DND-41 (cell line): ENCODE measurements at regions not wholly inside any gene's neighbourhood (a gene's known extent, or its start where the extent isn't known, plus 50 kb on each side); places are given as distances from the start of the nearest gene placed in this dataset.

Source experiments
- ATAC-seq: fragments of 200-7000 bp; cut with Tn5 transposase; 3 replicates; pipeline ENCODE4 v1.9.1; 2021; ENCODE audit warnings: low read depth; ENCODE audit not compliant: insufficient read depth
- DNase-seq: peaks from one replicate; pipeline ENCODE4 v3.0.0-alpha.2; 2020
- H2AFZ ChIP-seq: 2 replicates; pipeline ENCODE4 v1.6.0; 2012; ENCODE audit warnings: low read depth, low read length
- H3K27ac ChIP-seq: 2 replicates; pipeline ENCODE4 v1.5.1; 2012; ENCODE audit warnings: low read length, inconsistent platforms
- H3K27me3 ChIP-seq: fragments of 200-600 bp; sonication (generic); 2 replicates; pipeline ENCODE4 v1.6.0; 2012; ENCODE audit warnings: low read length, mild to moderate bottlenecking, inconsistent platforms; ENCODE audit not compliant: insufficient read depth, poor library complexity
- H3K36me3 ChIP-seq: 2 replicates; pipeline ENCODE4 v1.5.1; 2012; ENCODE audit warnings: low read length, inconsistent platforms; ENCODE audit not compliant: insufficient read depth
- H3K4me1 ChIP-seq: 2 replicates; pipeline ENCODE4 v1.5.1; 2012; ENCODE audit warnings: mild to moderate bottlenecking, low read length; ENCODE audit not compliant: insufficient read depth
- H3K4me2 ChIP-seq: 2 replicates; pipeline ENCODE4 v1.6.0; 2012; ENCODE audit warnings: mild to moderate bottlenecking, moderate library complexity, low read length, inconsistent platforms; ENCODE audit not compliant: insufficient read depth
- H3K4me3 ChIP-seq, 2 experiments: fragments of 200-600 bp in 1 of 2; shearing (Covaris generic) in 1 of 2; 2 replicates each; pipeline ENCODE4 v1.5.1; 2012 to 2016; ENCODE audit warnings: inconsistent platforms in 2 of 2, low read length in 2 of 2, mild to moderate bottlenecking in 2 of 2, low read depth in 1 of 2, moderate library complexity in 1 of 2
- H3K79me2 ChIP-seq: 2 replicates; pipeline ENCODE4 v1.6.0; 2012; ENCODE audit warnings: low read length, inconsistent platforms; ENCODE audit not compliant: insufficient read depth
- H3K9ac ChIP-seq: 2 replicates; pipeline ENCODE4 v1.6.0; 2012; ENCODE audit warnings: low read depth, mild to moderate bottlenecking, inconsistent platforms, low read length, moderate library complexity
- H3K9me3 ChIP-seq: 2 replicates; pipeline ENCODE4 v1.5.1; 2012; ENCODE audit warnings: low read length, moderate library complexity, mild to moderate bottlenecking, inconsistent platforms; ENCODE audit not compliant: insufficient read depth, severe bottlenecking
- H4K20me1 ChIP-seq: 2 replicates; pipeline ENCODE4 v1.6.0; 2012; ENCODE audit warnings: low read length; ENCODE audit not compliant: insufficient read depth
- CTCF ChIP-seq: IDR thresholded peaks from 2 replicates; pipeline ENCODE4 v1.5.1; 2012; ENCODE audit warnings: borderline replicate concordance, low read length, moderate library complexity, mild to moderate bottlenecking; ENCODE audit not compliant: poor library complexity, severe bottlenecking; ENCODE audit errors: extremely low read depth
- EZH2 ChIP-seq: IDR thresholded peaks from 3 replicates; pipeline ENCODE4 v1.6.1; 2012; ENCODE audit warnings: borderline replicate concordance, low read depth, mild to moderate bottlenecking, moderate library complexity, low read length, inconsistent platforms; ENCODE audit not compliant: severe bottlenecking

GRCh38 chr10:78979938-78980337 lies 88.8 kb upstream of the ZMIZ1 start:
- H3K4me2 ChIP-seq, result no peak overlapping the region
- H3K27ac ChIP-seq, result no peak overlapping the region
- no peaks in the 10 kb centered on the region for H4K20me1 ChIP-seq
- peaks cover 6% of the 10 kb centered on the region for H3K27me3 ChIP-seq
- H3K36me3 ChIP-seq, result no peaks in the 10 kb centered on the region
- peaks cover 2% of the 10 kb centered on the region for H3K4me1 ChIP-seq
- TF ChIP-seq CTCF, result no peak
- no peak for TF ChIP-seq EZH2
- no peaks in the 10 kb centered on the region for H3K9me3 ChIP-seq
- no peak overlapping the region for H3K4me3 ChIP-seq
- ATAC-seq (no peak), DNase-seq (no peak)
- no peak overlapping the region for H3K9ac ChIP-seq
- no peaks in the 10 kb centered on the region for H3K79me2 ChIP-seq
- H2AFZ ChIP-seq, result no peak overlapping the region

- DNase-seq (no peak), ATAC-seq (no peak)
- H3K79me2 ChIP-seq, result no peaks in the 10 kb centered on the region
- no peak overlapping the region for H2AFZ ChIP-seq
- peaks cover 6% of the 10 kb centered on the region for H3K27me3 ChIP-seq
- H3K9me3 ChIP-seq, result no peaks in the 10 kb centered on the region
- no peaks in the 10 kb centered on the region for H3K4me1 ChIP-seq
- no peak overlapping the region for H3K4me2 ChIP-seq
- no peaks in the 10 kb centered on the region for H3K36me3 ChIP-seq
- H3K27ac ChIP-seq, result no peak overlapping the region
- H4K20me1 ChIP-seq, result no peaks in the 10 kb centered on the region
- TF ChIP-seq CTCF (no peak), EZH2 (no peak)
- no peak overlapping the region for H3K4me3 ChIP-seq
- H3K9ac ChIP-seq, result no peak overlapping the region
These were observed 88.4 kb upstream of the ZMIZ1 start for GRCh38 chr10:78980354-78980753.

- Histone ChIP-seq H3K4me2 (no peak overlapping the region), H3K27me3 (peaks cover 6% of the 10 kb centered on the region), H3K4me1 (no peaks in the 10 kb centered on the region), H3K4me3 (no peak overlapping the region), H3K9ac (no peak overlapping the region), H4K20me1 (no peaks in the 10 kb centered on the region), H3K79me2 (no peaks in the 10 kb centered on the region), H2AFZ (no peak overlapping the region), H3K9me3 (no peaks in the 10 kb centered on the region), H3K27ac (no peak overlapping the region), H3K36me3 (no peaks in the 10 kb centered on the region)
- no peak for ATAC-seq
- no peak for DNase-seq
- TF ChIP-seq EZH2 (no peak), CTCF (no peak)
These were observed 88.0 kb upstream of the ZMIZ1 start for GRCh38 chr10:78980815-78981214.
